Upper lobe of left lung (tissue), 6 donors: ENCODE measurements at regions not wholly inside any gene's neighbourhood (a gene's known extent, or its start where the extent isn't known, plus 50 kb on each side); places are given as distances from the start of the nearest gene placed in this dataset.

Experiments used
- ATAC-seq, 2 donors: fragments of 200-7000 bp; cut with Tn5 transposase; one replicate each; pipeline ENCODE4 v1.9.1; 2022; ENCODE audit warnings: mild to moderate bottlenecking in 2 of 2, moderate library complexity in 2 of 2; ENCODE audit not compliant: low FRiP score in 2 of 2
- DNase-seq, 2 donors: peaks; one replicate each; pipeline ENCODE4 v3.0.0-alpha.2; 2019 to 2020
- H3K27ac ChIP-seq, 4 donors: fragments of 200-600 bp; sonication (generic); one replicate each; pipeline ENCODE4 v1.5.1; 2016 to 2019
- H3K27me3 ChIP-seq, 4 donors: fragments of 200-600 bp; sonication (generic); one replicate each; pipeline ENCODE4 v1.5.1; 2017 to 2019
- H3K36me3 ChIP-seq, 4 donors: fragments of 200-600 bp; sonication (generic); one replicate each; pipeline ENCODE4 v1.5.1; 2016 to 2019
- H3K4me1 ChIP-seq, 4 donors: fragments of 200-600 bp; sonication (generic); one replicate each; pipeline ENCODE4 v1.5.1; 2018 to 2019
- H3K4me3 ChIP-seq, 4 donors: fragments of 200-600 bp; sonication (generic); one replicate each; pipeline ENCODE4 v1.5.1; 2017 to 2019; ENCODE audit warnings: mild to moderate bottlenecking in 2 of 4, moderate library complexity in 1 of 4
- H3K9me3 ChIP-seq, 4 donors: fragments of 200-600 bp; sonication (generic); one replicate each; pipeline ENCODE4 v1.5.1; 2018 to 2019
- CTCF ChIP-seq, 6 experiments: fragments of 450-650 bp in 4 of 6; fragments of 200-600 bp in 2 of 6; sonication (generic) in 2 of 6; IDR thresholded peaks; one replicate each; pipeline ENCODE4 v1.5.1; 2016 to 2019; ENCODE audit warnings: antibody characterized with exemption in 6 of 6
- EP300 ChIP-seq, 4 donors: sonication (generic); formaldehyde crosslinking; IDR thresholded peaks; one replicate each; pipeline ENCODE4 v1.5.1; 2017; ENCODE audit warnings: antibody characterized with exemption in 4 of 4, control low read depth in 2 of 4
- POLR2A ChIP-seq, 4 donors: fragments of 450-650 bp; IDR thresholded peaks; one replicate each; pipeline ENCODE4 v1.5.1; 2016 to 2017; ENCODE audit warnings: antibody characterized with exemption in 4 of 4, mild to moderate bottlenecking in 2 of 4
- POLR2AphosphoS5 ChIP-seq, 2 donors: sonication (generic); formaldehyde crosslinking; IDR thresholded peaks; one replicate each; pipeline ENCODE4 v1.5.1; 2017; ENCODE audit warnings: antibody characterized with exemption in 2 of 2
- WGBS, 2 donors: methylation state at CpG; one replicate each; pipeline ENCODE4 v1.1.5; 2017 to 2018; 5-methylcytosine and 5-hydroxymethylcytosine counted together
- donor health status: DM: no; HTN: no; CAD: no; lungs with moderate emphysema.
- donor health status: DM: no; HTN: yes; CAD: no; lungs with severe emphysema.

- H3K9me3 ChIP-seq: no peaks in the 10 kb centered on the region
- DNase-seq: no peak
- WGBS, 2 donors: 64 to 67% methylated on average over 2 of the region's 2 CpGs
Observed at GRCh38 chr3:34175636-34176176, 377.3 kb downstream of the PDCD6IP start.

GRCh38 chr3:34176723-34177122, 378.3 kb downstream of the PDCD6IP start:
- H3K27me3 ChIP-seq: no peaks in the 10 kb centered on the region
- H3K9me3 ChIP-seq: no peaks in the 10 kb centered on the region
- H3K36me3 ChIP-seq: no peaks in the 10 kb centered on the region
- ATAC-seq: no peak
- TF ChIP-seq CTCF (IDR thresholded peaks at IDR 0.05): no peak
- no peak for TF ChIP-seq POLR2AphosphoS5 (IDR thresholded peaks at IDR 0.05)
- TF ChIP-seq EP300 (IDR thresholded peaks at IDR 0.05): no peak
- no peak for TF ChIP-seq POLR2A (IDR thresholded peaks at IDR 0.05)
- no peak overlapping the region for H3K27ac ChIP-seq
- H3K4me3 ChIP-seq: no peak overlapping the region
- peaks cover 0 to 19% (median 0%) of the 10 kb centered on the region in 4 donors for H3K4me1 ChIP-seq
- DNase-seq: no peak

More at GRCh38 chr3:34175636-34176176, 377.3 kb downstream of the PDCD6IP start:
- no peak overlapping the region for H3K27ac ChIP-seq
- no peaks in the 10 kb centered on the region for H3K27me3 ChIP-seq
- H3K4me3 ChIP-seq: no peak overlapping the region
- H3K4me1 ChIP-seq: peaks cover 0 to 16% (median 0%) of the 10 kb centered on the region in 4 donors
- TF ChIP-seq POLR2AphosphoS5 (IDR thresholded peaks at IDR 0.05) (no peak), CTCF (IDR thresholded peaks at IDR 0.05) (no peak), POLR2A (IDR thresholded peaks at IDR 0.05) (no peak), EP300 (IDR thresholded peaks at IDR 0.05) (no peak)
- no peaks in the 10 kb centered on the region for H3K36me3 ChIP-seq
- no peak for ATAC-seq

- TF ChIP-seq POLR2A (IDR thresholded peaks at IDR 0.05) (no peak), POLR2AphosphoS5 (IDR thresholded peaks at IDR 0.05) (no peak), CTCF (IDR thresholded peaks at IDR 0.05) (no peak), EP300 (IDR thresholded peaks at IDR 0.05) (no peak)
- no peaks in the 10 kb centered on the region for H3K36me3 ChIP-seq
- 62 to 71% methylated on average over 2 of the region's 2 CpGs for WGBS, 2 donors
- H3K27me3 ChIP-seq: no peaks in the 10 kb centered on the region
- H3K4me3 ChIP-seq: no peak overlapping the region
- peak overlapping the region in 1 of 4 donors; percentile 21 for H3K27ac ChIP-seq
- peaks cover 0 to 19% (median 0%) of the 10 kb centered on the region in 4 donors for H3K4me1 ChIP-seq
- DNase-seq (no peak), ATAC-seq (no peak)
- no peaks in the 10 kb centered on the region for H3K9me3 ChIP-seq
Observed at GRCh38 chr3:34178415-34178814, 380.0 kb downstream of the PDCD6IP start.

- Histone ChIP-seq H3K9me3 (no peaks in the 10 kb centered on the region), H3K4me3 (no peak overlapping the region), H3K27me3 (no peaks in the 10 kb centered on the region), H3K4me1 (peaks cover 0 to 19% (median 0%) of the 10 kb centered on the region in 4 donors), H3K36me3 (no peaks in the 10 kb centered on the region), H3K27ac (no peak overlapping the region)
- TF ChIP-seq CTCF (IDR thresholded peaks at IDR 0.05) (no peak), POLR2A (IDR thresholded peaks at IDR 0.05) (no peak), POLR2AphosphoS5 (IDR thresholded peaks at IDR 0.05) (no peak)
- no peak for ATAC-seq
- no peak for DNase-seq
Observed at GRCh38 chr3:34179716-34180115, 381.3 kb downstream of the PDCD6IP start.

GRCh38 chr3:34180532-34180931, 382.1 kb downstream of the PDCD6IP start:
- TF ChIP-seq EP300 (IDR thresholded peaks at IDR 0.05) (peak in 1 of 4 donors; percentile 57), POLR2A (IDR thresholded peaks at IDR 0.05) (no peak)
- no peaks in the 10 kb centered on the region for H3K36me3 ChIP-seq
- H3K4me1 ChIP-seq: peaks cover 0 to 19% (median 0%) of the 10 kb centered on the region in 4 donors
- no peak for DNase-seq
- H3K4me3 ChIP-seq: no peak overlapping the region
- ATAC-seq: peak in 1 of 2 donors; percentile 20
- H3K9me3 ChIP-seq: no peaks in the 10 kb centered on the region
- no peaks in the 10 kb centered on the region for H3K27me3 ChIP-seq
- H3K27ac ChIP-seq: no peak overlapping the region
- WGBS, 2 donors: 49 to 52% methylated on average over 2 of the region's 2 CpGs
